Upper lobe of right lung (tissue), 1 donor: ENCODE measurements at regions not wholly inside any gene's neighbourhood (a gene's known extent, or its start where the extent isn't known, plus 50 kb on each side); places are given as distances from the start of the nearest gene placed in this dataset.

Source experiments
- ATAC-seq: fragments of 200-7000 bp; cut with Tn5 transposase; one replicate; pipeline ENCODE4 v1.9.1; 2020; ENCODE audit warnings: mild to moderate bottlenecking, moderate library complexity
- DNase-seq: peaks from one replicate; pipeline ENCODE4 v3.0.0-alpha.2; 2020
- H3K27ac ChIP-seq: fragments of 200-600 bp; one replicate; pipeline ENCODE4 v1.8.0; 2022
- H3K27me3 ChIP-seq: fragments of 200-600 bp; one replicate; pipeline ENCODE4 v1.8.0; 2022; ENCODE audit warnings: mild to moderate bottlenecking
- H3K36me3 ChIP-seq: fragments of 200-600 bp; one replicate; pipeline ENCODE4 v1.8.0; 2022
- H3K4me1 ChIP-seq: fragments of 200-600 bp; one replicate; pipeline ENCODE4 v1.8.0; 2022
- H3K4me3 ChIP-seq: fragments of 200-600 bp; one replicate; pipeline ENCODE4 v1.8.0; 2022; ENCODE audit warnings: mild to moderate bottlenecking
- H3K9me3 ChIP-seq: fragments of 200-600 bp; one replicate; pipeline ENCODE4 v1.8.0; 2022
- CTCF ChIP-seq: fragments of 200-600 bp; IDR thresholded peaks from one replicate; pipeline ENCODE4 v1.8.0; 2022; ENCODE audit warnings: antibody characterized with exemption
- intact Hi-C: fragments of 100-400 bp; cut with DNase I; formaldehyde crosslinking; loops from one replicate; pipeline ENCODE4 v1.11.0; 2022
- donor health status: DM: no; HTN: yes; CAD: no; lungs with severe emphysema.

GRCh38 chr14:58836303-58836974 lies 198.7 kb downstream of the DACT1 start:
- no peaks in the 10 kb centered on the region for H3K27me3 ChIP-seq
- DNase-seq (no peak), ATAC-seq (no peak)
- H3K27ac ChIP-seq, result no peak overlapping the region
- H3K4me1 ChIP-seq, result no peaks in the 10 kb centered on the region
- no peak for TF ChIP-seq CTCF
- no peaks in the 10 kb centered on the region for H3K9me3 ChIP-seq
- intact Hi-C loops, result no loop called here
- H3K4me3 ChIP-seq, result no peak overlapping the region
- no peaks in the 10 kb centered on the region for H3K36me3 ChIP-seq

- ATAC-seq (no peak), DNase-seq (no peak)
- TF ChIP-seq CTCF, result no peak
- H3K36me3 ChIP-seq, result no peaks in the 10 kb centered on the region
- no peak overlapping the region for H3K4me3 ChIP-seq
- H3K9me3 ChIP-seq, result no peaks in the 10 kb centered on the region
- no peaks in the 10 kb centered on the region for H3K27me3 ChIP-seq
- intact Hi-C loops, result no loop called here
- H3K4me1 ChIP-seq, result no peaks in the 10 kb centered on the region
- no peak overlapping the region for H3K27ac ChIP-seq
Observed at GRCh38 chr14:58839233-58839632, 201.5 kb downstream of the DACT1 start.

GRCh38 chr14:58844544-58844943 lies 206.8 kb downstream of the DACT1 start:
- DNase-seq (no peak), ATAC-seq (no peak)
- TF ChIP-seq CTCF, result no peak

GRCh38 chr14:58846682-58847465 lies 209.1 kb downstream of the DACT1 start:
- TF ChIP-seq CTCF, result no peak
- H3K27me3 ChIP-seq, result no peaks in the 10 kb centered on the region
- no peak for DNase-seq
- ATAC-seq, result no peak
- no peak overlapping the region for H3K27ac ChIP-seq
- no peak overlapping the region for H3K4me3 ChIP-seq
- no peaks in the 10 kb centered on the region for H3K4me1 ChIP-seq
- no peaks in the 10 kb centered on the region for H3K36me3 ChIP-seq
- H3K9me3 ChIP-seq, result no peaks in the 10 kb centered on the region
- intact Hi-C loops, result no loop called here

More at GRCh38 chr14:58844544-58844943, 206.8 kb downstream of the DACT1 start:
- H3K36me3 ChIP-seq, result no peaks in the 10 kb centered on the region
- no peaks in the 10 kb centered on the region for H3K4me1 ChIP-seq
- no peak overlapping the region for H3K27ac ChIP-seq
- intact Hi-C loops, result no loop called here
- no peaks in the 10 kb centered on the region for H3K9me3 ChIP-seq
- H3K4me3 ChIP-seq, result no peak overlapping the region
- H3K27me3 ChIP-seq, result no peaks in the 10 kb centered on the region

GRCh38 chr14:58848365-58848764 lies 210.6 kb downstream of the DACT1 start:
- ATAC-seq (no peak), DNase-seq (no peak)
- TF ChIP-seq CTCF, result no peak
- intact Hi-C loops, result no loop called here
- Histone ChIP-seq H3K27ac (no peak overlapping the region), H3K27me3 (no peaks in the 10 kb centered on the region), H3K9me3 (no peaks in the 10 kb centered on the region), H3K4me1 (no peaks in the 10 kb centered on the region), H3K4me3 (no peak overlapping the region), H3K36me3 (no peaks in the 10 kb centered on the region)
